ENCODE measurements at regions not wholly inside any gene's neighbourhood (a gene's known extent, or its start where the extent isn't known, plus 50 kb on each side); places are given as distances from the start of the nearest gene placed in this dataset.

DNA sequence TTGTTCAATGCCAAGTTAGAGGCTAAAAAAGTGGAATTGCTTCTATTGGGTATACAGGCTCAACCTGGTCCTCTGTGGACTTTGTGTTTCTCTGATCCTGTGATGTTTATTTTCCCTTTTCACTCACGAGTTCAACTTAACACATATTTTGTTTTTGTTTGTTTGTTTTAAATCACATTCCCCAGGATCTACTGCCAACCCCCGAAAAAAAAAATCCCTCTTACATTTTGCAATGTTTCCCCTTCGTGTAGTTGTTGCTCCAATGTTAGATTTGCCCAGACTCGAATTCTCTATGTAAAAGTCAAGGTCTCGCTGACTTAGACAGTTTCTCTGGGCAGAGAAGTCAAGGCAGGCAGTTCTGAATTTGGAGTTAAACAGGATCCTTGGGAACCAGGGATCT, 876.4 kb downstream of the CCSER2 start:
- TF ChIP-seq CBFB (CRISPR knock-in tag; IDR thresholded peaks at IDR 0.05; ENCODE audit: low read depth), result no peak
- TF ChIP-seq HMGA2 (CRISPR knock-in tag; IDR thresholded peaks at IDR 0.05), result no peak
- TF ChIP-seq, protein P1, sequence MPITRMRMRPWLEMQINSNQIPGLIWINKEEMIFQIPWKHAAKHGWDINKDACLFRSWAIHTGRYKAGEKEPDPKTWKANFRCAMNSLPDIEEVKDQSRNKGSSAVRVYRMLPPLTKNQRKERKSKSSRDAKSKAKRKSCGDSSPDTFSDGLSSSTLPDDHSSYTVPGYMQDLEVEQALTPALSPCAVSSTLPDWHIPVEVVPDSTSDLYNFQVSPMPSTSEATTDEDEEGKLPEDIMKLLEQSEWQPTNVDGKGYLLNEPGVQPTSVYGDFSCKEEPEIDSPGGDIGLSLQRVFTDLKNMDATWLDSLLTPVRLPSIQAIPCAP (CRISPR knock-in tag; IDR thresholded peaks at IDR 0.05), result no peak
- TF ChIP-seq, protein P2, sequence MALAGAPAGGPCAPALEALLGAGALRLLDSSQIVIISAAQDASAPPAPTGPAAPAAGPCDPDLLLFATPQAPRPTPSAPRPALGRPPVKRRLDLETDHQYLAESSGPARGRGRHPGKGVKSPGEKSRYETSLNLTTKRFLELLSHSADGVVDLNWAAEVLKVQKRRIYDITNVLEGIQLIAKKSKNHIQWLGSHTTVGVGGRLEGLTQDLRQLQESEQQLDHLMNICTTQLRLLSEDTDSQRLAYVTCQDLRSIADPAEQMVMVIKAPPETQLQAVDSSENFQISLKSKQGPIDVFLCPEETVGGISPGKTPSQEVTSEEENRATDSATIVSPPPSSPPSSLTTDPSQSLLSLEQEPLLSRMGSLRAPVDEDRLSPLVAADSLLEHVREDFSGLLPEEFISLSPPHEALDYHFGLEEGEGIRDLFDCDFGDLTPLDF (CRISPR knock-in tag; IDR thresholded peaks at IDR 0.05), result no peak
- no peak for TF ChIP-seq NR3C1 (CRISPR knock-in tag; conservative IDR thresholded peaks at IDR 0.05; ENCODE audit: low read depth)
- TF ChIP-seq, protein P3, sequence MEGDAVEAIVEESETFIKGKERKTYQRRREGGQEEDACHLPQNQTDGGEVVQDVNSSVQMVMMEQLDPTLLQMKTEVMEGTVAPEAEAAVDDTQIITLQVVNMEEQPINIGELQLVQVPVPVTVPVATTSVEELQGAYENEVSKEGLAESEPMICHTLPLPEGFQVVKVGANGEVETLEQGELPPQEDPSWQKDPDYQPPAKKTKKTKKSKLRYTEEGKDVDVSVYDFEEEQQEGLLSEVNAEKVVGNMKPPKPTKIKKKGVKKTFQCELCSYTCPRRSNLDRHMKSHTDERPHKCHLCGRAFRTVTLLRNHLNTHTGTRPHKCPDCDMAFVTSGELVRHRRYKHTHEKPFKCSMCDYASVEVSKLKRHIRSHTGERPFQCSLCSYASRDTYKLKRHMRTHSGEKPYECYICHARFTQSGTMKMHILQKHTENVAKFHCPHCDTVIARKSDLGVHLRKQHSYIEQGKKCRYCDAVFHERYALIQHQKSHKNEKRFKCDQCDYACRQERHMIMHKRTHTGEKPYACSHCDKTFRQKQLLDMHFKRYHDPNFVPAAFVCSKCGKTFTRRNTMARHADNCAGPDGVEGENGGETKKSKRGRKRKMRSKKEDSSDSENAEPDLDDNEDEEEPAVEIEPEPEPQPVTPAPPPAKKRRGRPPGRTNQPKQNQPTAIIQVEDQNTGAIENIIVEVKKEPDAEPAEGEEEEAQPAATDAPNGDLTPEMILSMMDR (IDR thresholded peaks at IDR 0.05), result no peak
- TF ChIP-seq, protein P4, sequence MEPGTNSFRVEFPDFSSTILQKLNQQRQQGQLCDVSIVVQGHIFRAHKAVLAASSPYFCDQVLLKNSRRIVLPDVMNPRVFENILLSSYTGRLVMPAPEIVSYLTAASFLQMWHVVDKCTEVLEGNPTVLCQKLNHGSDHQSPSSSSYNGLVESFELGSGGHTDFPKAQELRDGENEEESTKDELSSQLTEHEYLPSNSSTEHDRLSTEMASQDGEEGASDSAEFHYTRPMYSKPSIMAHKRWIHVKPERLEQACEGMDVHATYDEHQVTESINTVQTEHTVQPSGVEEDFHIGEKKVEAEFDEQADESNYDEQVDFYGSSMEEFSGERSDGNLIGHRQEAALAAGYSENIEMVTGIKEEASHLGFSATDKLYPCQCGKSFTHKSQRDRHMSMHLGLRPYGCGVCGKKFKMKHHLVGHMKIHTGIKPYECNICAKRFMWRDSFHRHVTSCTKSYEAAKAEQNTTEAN (CRISPR knock-in tag; IDR thresholded peaks at IDR 0.05), result no peak
- TF ChIP-seq ZNF671 (CRISPR knock-in tag; IDR thresholded peaks at IDR 0.05), result no peak
- TF ChIP-seq, protein P5, sequence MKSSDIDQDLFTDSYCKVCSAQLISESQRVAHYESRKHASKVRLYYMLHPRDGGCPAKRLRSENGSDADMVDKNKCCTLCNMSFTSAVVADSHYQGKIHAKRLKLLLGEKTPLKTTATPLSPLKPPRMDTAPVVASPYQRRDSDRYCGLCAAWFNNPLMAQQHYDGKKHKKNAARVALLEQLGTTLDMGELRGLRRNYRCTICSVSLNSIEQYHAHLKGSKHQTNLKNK (CRISPR knock-in tag; IDR thresholded peaks at IDR 0.05), result no peak

Data from WTC11 (cell line).